OCI-LY1 (cell line): ENCODE measurements at regions not wholly inside any gene's neighbourhood (a gene's known extent, or its start where the extent isn't known, plus 50 kb on each side); places are given as distances from the start of the nearest gene placed in this dataset.

Experiments
- H2AFZ ChIP-seq: fragments of 200-600 bp; sonication (generic), shearing (Covaris generic); 2 replicates; pipeline ENCODE4 v1.6.0; 2014; ENCODE audit warnings: antibody characterized with exemption, mild to moderate bottlenecking, low read length
- H3F3A ChIP-seq: fragments of 200-600 bp; sonication (generic), shearing (Covaris generic); 2 replicates; pipeline ENCODE4 v1.6.0; 2014; ENCODE audit warnings: mild to moderate bottlenecking, antibody characterized with exemption, low read length, moderate library complexity; ENCODE audit not compliant: insufficient read depth
- H3K27ac ChIP-seq: fragments of 200-600 bp; sonication (generic); 2 replicates; pipeline ENCODE4 v1.5.1; 2014; ENCODE audit warnings: low read length, mixed run types, mild to moderate bottlenecking, low read depth; ENCODE audit not compliant: poor library complexity, severe bottlenecking
- H3K27me3 ChIP-seq: fragments of 200-600 bp; sonication (generic); 2 replicates; pipeline ENCODE4 v1.6.0; 2014; ENCODE audit warnings: antibody characterized with exemption, mild to moderate bottlenecking, low read length, moderate library complexity; ENCODE audit not compliant: insufficient read depth
- H3K36me3 ChIP-seq: fragments of 200-600 bp; sonication (generic); 2 replicates; pipeline ENCODE4 v1.6.1; 2014; ENCODE audit warnings: mild to moderate bottlenecking, antibody characterized with exemption, low read length, moderate library complexity, mixed read lengths; ENCODE audit not compliant: insufficient read depth
- H3K4me1 ChIP-seq: fragments of 200-600 bp; sonication (generic); 2 replicates; pipeline ENCODE4 v1.5.1; 2014; ENCODE audit warnings: mild to moderate bottlenecking, low read length, moderate library complexity; ENCODE audit not compliant: insufficient read depth, severe bottlenecking
- H3K4me2 ChIP-seq: fragments of 200-600 bp; sonication (generic), shearing (Covaris generic); 2 replicates; pipeline ENCODE4 v1.6.1; 2014; ENCODE audit warnings: low read length
- H3K4me3 ChIP-seq: fragments of 200-600 bp; sonication (generic); 2 replicates; pipeline ENCODE4 v1.5.1; 2014; ENCODE audit warnings: low read length, low read depth, mild to moderate bottlenecking, mixed read lengths; ENCODE audit not compliant: poor library complexity, severe bottlenecking
- H3K79me2 ChIP-seq: fragments of 200-600 bp; shearing (Covaris generic); 2 replicates; pipeline ENCODE4 v1.6.1; 2016; ENCODE audit warnings: mixed run types, low read length, mixed read lengths; ENCODE audit not compliant: insufficient read depth
- H3K9ac ChIP-seq: fragments of 200-600 bp; sonication (generic), shearing (Covaris generic); 2 replicates; pipeline ENCODE4 v1.6.1; 2014; ENCODE audit warnings: mild to moderate bottlenecking, low read length, mixed read lengths
- H3K9me2 ChIP-seq: fragments of 200-600 bp; sonication (generic), shearing (Covaris generic); 2 replicates; pipeline ENCODE4 v1.6.1; 2014; ENCODE audit warnings: low read depth, mild to moderate bottlenecking, low read length, mixed read lengths
- H3K9me3 ChIP-seq: fragments of 200-600 bp; shearing (Covaris generic); 2 replicates; pipeline ENCODE4 v1.6.1; 2014; ENCODE audit warnings: low read length, mixed read lengths
- H4K20me1 ChIP-seq: fragments of 200-600 bp; sonication (generic), shearing (Covaris generic); 2 replicates; pipeline ENCODE4 v1.6.0; 2016; ENCODE audit warnings: mild to moderate bottlenecking, low read length; ENCODE audit not compliant: insufficient read depth
- EZH2 ChIP-seq: fragments of 200-600 bp; sonication (generic), shearing (Covaris generic); IDR thresholded peaks from 2 replicates; pipeline ENCODE4 v1.8.0; 2017; ENCODE audit warnings: borderline replicate concordance, mixed run types, mild to moderate bottlenecking, antibody characterized with exemption, low read length, moderate library complexity, mixed read lengths
- TF ChIP-seq, protein P1 (sequence below): fragments of 200-600 bp; sonication (generic), shearing (Covaris generic); IDR thresholded peaks from 2 replicates; pipeline ENCODE4 v1.5.1; 2017; ENCODE audit warnings: mild to moderate bottlenecking, antibody characterized with exemption, low read length, moderate library complexity, mixed read lengths

DNA sequence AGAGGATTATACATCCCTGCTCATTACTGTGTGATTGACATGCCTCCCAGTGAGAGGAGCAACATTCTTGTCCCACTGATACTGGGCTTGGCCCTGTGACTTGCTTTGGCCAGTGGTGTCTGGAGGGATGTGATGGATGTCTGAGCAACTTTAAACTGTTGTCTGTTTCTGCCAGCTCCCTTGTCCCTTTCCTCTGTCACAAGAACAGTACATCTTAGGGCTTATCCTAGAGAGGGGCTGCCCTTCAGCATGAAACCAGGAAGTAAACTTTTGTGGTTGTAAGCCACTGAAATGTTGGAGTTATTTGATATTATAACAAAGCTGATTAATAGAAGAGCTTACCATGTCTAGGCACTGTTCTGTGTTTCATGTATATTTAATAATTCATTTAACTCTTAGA, 82.9 kb upstream of the GPRC5B start:
- H3K9me3 ChIP-seq: no peaks in the 10 kb centered on the region
- TF ChIP-seq EZH2: no peak
- TF ChIP-seq, protein P1, sequence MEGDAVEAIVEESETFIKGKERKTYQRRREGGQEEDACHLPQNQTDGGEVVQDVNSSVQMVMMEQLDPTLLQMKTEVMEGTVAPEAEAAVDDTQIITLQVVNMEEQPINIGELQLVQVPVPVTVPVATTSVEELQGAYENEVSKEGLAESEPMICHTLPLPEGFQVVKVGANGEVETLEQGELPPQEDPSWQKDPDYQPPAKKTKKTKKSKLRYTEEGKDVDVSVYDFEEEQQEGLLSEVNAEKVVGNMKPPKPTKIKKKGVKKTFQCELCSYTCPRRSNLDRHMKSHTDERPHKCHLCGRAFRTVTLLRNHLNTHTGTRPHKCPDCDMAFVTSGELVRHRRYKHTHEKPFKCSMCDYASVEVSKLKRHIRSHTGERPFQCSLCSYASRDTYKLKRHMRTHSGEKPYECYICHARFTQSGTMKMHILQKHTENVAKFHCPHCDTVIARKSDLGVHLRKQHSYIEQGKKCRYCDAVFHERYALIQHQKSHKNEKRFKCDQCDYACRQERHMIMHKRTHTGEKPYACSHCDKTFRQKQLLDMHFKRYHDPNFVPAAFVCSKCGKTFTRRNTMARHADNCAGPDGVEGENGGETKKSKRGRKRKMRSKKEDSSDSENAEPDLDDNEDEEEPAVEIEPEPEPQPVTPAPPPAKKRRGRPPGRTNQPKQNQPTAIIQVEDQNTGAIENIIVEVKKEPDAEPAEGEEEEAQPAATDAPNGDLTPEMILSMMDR: no peak
- no peaks in the 10 kb centered on the region for H3K79me2 ChIP-seq
- H3K36me3 ChIP-seq: no peaks in the 10 kb centered on the region
- no peaks in the 10 kb centered on the region for H4K20me1 ChIP-seq
- H3K4me3 ChIP-seq: no peak overlapping the region
- no peak overlapping the region for H3K27ac ChIP-seq
- H3K27me3 ChIP-seq: no peaks in the 10 kb centered on the region
- H3K4me1 ChIP-seq: no peaks in the 10 kb centered on the region
- H2AFZ ChIP-seq: no peak overlapping the region
- no peaks in the 10 kb centered on the region for H3K9me2 ChIP-seq
- no peaks in the 10 kb centered on the region for H3F3A ChIP-seq
- no peak overlapping the region for H3K4me2 ChIP-seq
- no peak overlapping the region for H3K9ac ChIP-seq

DNA sequence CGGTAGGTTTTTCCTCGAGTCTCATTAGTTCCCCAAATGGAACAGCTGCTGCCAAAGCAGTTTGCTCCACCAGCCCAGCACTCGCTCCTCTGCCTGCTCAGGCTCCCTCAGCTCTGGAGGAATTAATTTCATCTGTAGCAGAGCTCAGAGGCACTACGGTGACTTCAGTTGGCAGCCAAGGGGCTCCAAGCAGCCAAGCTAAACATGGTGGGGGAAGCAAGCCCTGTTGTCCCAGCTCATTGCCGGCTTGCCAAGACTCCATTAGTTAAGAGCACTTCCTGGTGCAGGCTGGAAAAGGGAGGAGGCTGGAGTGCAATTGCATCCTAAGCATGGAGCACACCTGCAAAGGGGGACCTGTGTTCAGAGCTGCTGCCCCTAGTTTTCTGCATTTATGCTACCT, 78.7 kb upstream of the GPRC5B start:
- H3K79me2 ChIP-seq: no peaks in the 10 kb centered on the region
- no peaks in the 10 kb centered on the region for H3K27me3 ChIP-seq
- no peaks in the 10 kb centered on the region for H4K20me1 ChIP-seq
- H3K4me2 ChIP-seq: no peak overlapping the region
- no peak overlapping the region for H3K9ac ChIP-seq
- no peaks in the 10 kb centered on the region for H3K9me3 ChIP-seq
- no peaks in the 10 kb centered on the region for H3K9me2 ChIP-seq
- no peaks in the 10 kb centered on the region for H3F3A ChIP-seq
- H3K36me3 ChIP-seq: no peaks in the 10 kb centered on the region
- H2AFZ ChIP-seq: no peak overlapping the region
- H3K27ac ChIP-seq: no peak overlapping the region
- TF ChIP-seq, protein P1: no peak
- no peak for TF ChIP-seq EZH2
- no peak overlapping the region for H3K4me3 ChIP-seq
- H3K4me1 ChIP-seq: no peaks in the 10 kb centered on the region

DNA sequence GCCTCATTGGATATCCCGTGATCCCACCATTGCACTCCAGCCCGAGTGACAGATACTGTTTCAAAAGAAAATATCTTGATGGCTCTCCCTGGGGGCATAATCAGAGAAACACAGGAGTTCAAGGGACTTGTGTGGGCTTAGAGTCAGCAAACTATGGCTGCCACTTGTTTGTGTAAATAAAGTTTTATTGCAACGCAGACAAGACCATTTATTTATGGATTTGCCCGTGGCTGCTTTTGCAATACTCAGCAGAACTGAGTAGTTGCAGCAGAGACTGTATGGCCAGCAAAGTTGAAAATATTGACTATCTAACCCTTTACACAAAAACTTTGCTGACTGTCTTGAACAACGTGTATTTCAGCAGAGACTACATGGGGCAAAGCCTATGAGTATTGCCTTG, 75.5 kb upstream of the GPRC5B start:
- Histone ChIP-seq H3K79me2 (no peaks in the 10 kb centered on the region), H3K9ac (no peak overlapping the region), H3K36me3 (no peaks in the 10 kb centered on the region), H3K4me1 (no peaks in the 10 kb centered on the region), H3K9me3 (no peaks in the 10 kb centered on the region), H3K9me2 (no peaks in the 10 kb centered on the region), H3K27me3 (no peaks in the 10 kb centered on the region), H3F3A (no peaks in the 10 kb centered on the region), H4K20me1 (no peaks in the 10 kb centered on the region), H3K4me3 (no peak overlapping the region), H3K27ac (no peak overlapping the region), H2AFZ (no peak overlapping the region), H3K4me2 (no peak overlapping the region)
- TF ChIP-seq, protein P1: no peak
- TF ChIP-seq EZH2: no peak
